ENCODE measurements at regions not wholly inside any gene's neighbourhood (a gene's known extent, or its start where the extent isn't known, plus 50 kb on each side); places are given as distances from the start of the nearest gene placed in this dataset.
"Not testable (repeated sequence)": the region's sequence is repeated elsewhere in the genome, so short reads cannot be mapped to it uniquely, and the experiment has no call there.

DNA sequence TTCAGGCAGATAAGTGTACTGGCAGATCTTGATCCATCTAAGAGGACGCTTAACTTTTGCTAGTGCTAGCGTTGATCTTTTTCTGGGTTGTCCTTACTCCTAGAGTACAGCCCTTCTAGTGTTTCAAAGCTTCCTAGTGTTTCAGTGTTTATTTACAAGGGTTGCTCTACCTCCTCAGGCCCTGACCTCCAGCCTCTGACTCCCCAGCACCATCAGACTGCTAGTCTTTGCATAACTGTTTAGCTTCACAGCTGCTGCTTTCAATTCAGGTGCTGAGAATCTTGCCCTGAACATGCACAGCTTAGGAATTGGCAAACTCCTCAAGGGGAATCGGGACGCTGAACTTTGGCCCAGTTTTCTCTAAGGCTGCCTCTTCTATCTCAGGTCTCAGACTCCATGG is 124.3 kb downstream of the RRM1 start:
- TF ChIP-seq CTCF (IDR thresholded peaks at IDR 0.05); ATF6 (CRISPR knock-in tag; IDR thresholded peaks at IDR 0.05); ZNF121 (CRISPR knock-in tag; IDR thresholded peaks at IDR 0.05); RELA (CRISPR knock-in tag; IDR thresholded peaks at IDR 0.05; ENCODE audit: borderline replicate concordance); SMAD3 (CRISPR knock-in tag; IDR thresholded peaks at IDR 0.05; ENCODE audit: borderline replicate concordance); NR2C2 (CRISPR knock-in tag; IDR thresholded peaks at IDR 0.05); PREB (CRISPR knock-in tag; IDR thresholded peaks at IDR 0.05; ENCODE audit: borderline replicate concordance); JUN (CRISPR knock-in tag; IDR thresholded peaks at IDR 0.05); ZNF232 (CRISPR knock-in tag; IDR thresholded peaks at IDR 0.05): not testable (repeated sequence)
